HG03039 (cell line): ENCODE measurements at regions not wholly inside any gene's neighbourhood (a gene's known extent, or its start where the extent isn't known, plus 50 kb on each side); places are given as distances from the start of the nearest gene placed in this dataset.

ENCODE experiments used
- ATAC-seq: cut with Tn5 transposase; IDR thresholded peaks from one replicate; pipeline ENCODE4 v1.9.1; 2021; ENCODE audit warnings: mild to moderate bottlenecking, moderate library complexity; ENCODE audit not compliant: unreplicated experiment

- no peak for ATAC-seq
Observed at GRCh38 chr4:64489628-64490027, 80.4 kb upstream of the TECRL start.

DNA sequence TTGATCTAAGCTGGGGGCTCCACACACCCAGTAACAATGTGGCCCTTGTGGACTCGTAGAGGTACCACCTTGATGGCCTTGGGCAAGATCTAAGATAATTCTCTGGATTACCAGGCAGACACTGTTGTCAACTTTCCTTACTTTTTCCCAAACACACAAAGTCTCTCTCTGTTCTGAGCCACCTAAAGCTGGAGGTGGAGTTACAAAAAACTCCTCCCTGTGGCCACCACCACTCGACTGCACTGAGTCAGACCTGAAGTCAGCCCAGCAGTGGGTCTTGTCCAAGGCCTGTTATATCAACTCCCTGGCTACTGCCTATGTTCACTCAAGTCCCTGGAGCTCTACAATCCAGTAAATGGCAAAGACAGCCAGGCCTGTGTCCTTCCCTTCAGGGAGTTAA lies 70.1 kb upstream of the TECRL start:
- ATAC-seq, result no peak

- no peak for ATAC-seq
Observed at GRCh38 chr4:64477127-64477526, 67.9 kb upstream of the TECRL start.

GRCh38 chr4:64465263-64465662 lies 56.0 kb upstream of the TECRL start:
- ATAC-seq, result no peak

DNA sequence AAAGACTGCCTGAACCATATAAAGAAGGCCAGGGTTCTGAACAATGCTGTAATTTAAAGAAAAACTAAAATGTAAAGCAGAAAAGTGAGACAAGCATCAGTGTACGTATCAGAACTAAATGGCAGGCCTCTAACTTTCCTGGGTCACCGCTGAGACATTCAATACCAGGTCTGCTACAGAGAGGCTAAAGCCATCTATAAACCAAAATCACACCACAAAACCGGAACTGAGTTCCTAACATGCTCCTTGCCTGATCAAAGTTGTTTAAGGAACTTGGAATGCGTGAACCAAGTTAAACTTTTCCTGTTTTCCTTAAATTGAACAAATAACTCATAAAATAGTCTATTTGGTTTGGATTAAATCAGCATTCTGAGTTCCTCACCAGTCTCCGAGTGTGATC lies 55.3 kb upstream of the TECRL start:
- ATAC-seq, result no peak
